Chondrocyte (in vitro differentiated cells): ENCODE measurements at regions not wholly inside any gene's neighbourhood (a gene's known extent, or its start where the extent isn't known, plus 50 kb on each side); places are given as distances from the start of the nearest gene placed in this dataset.

ENCODE experiments used
- DNase-seq: peaks from one replicate; pipeline ENCODE4 v3.0.0; 2021; ENCODE audit warnings: mixed read lengths, low spot score
- H3K27ac Mint-ChIP-seq: one replicate; pipeline ENCODE4 v1.8.0; 2021; ENCODE audit warnings: mild to moderate bottlenecking, moderate library complexity, mixed read lengths; ENCODE audit not compliant: unreplicated experiment
- H3K27me3 Mint-ChIP-seq: 2 replicates; pipeline ENCODE4 v1.8.0; 2021; ENCODE audit warnings: low read depth, mixed read lengths
- H3K36me3 Mint-ChIP-seq: 2 replicates; pipeline ENCODE4 v1.8.0; 2021; ENCODE audit warnings: low read depth, mixed read lengths
- H3K4me1 Mint-ChIP-seq: 2 replicates; pipeline ENCODE4 v1.8.0; 2021; ENCODE audit warnings: low read depth, mild to moderate bottlenecking, mixed read lengths
- H3K4me3 Mint-ChIP-seq: one replicate; pipeline ENCODE4 v1.8.0; 2021; ENCODE audit warnings: mild to moderate bottlenecking, moderate library complexity, mixed read lengths; ENCODE audit not compliant: unreplicated experiment
- H3K9me3 Mint-ChIP-seq: 2 replicates; pipeline ENCODE4 v1.8.0; 2021; ENCODE audit warnings: low read depth, mixed read lengths
- TF ChIP-seq, protein P1 (sequence below): fragments of 200-600 bp; sonication (generic); IDR thresholded peaks from 2 replicates; pipeline ENCODE4 v1.5.0; 2021; ENCODE audit warnings: antibody characterized with exemption, mild to moderate bottlenecking, moderate library complexity

DNA sequence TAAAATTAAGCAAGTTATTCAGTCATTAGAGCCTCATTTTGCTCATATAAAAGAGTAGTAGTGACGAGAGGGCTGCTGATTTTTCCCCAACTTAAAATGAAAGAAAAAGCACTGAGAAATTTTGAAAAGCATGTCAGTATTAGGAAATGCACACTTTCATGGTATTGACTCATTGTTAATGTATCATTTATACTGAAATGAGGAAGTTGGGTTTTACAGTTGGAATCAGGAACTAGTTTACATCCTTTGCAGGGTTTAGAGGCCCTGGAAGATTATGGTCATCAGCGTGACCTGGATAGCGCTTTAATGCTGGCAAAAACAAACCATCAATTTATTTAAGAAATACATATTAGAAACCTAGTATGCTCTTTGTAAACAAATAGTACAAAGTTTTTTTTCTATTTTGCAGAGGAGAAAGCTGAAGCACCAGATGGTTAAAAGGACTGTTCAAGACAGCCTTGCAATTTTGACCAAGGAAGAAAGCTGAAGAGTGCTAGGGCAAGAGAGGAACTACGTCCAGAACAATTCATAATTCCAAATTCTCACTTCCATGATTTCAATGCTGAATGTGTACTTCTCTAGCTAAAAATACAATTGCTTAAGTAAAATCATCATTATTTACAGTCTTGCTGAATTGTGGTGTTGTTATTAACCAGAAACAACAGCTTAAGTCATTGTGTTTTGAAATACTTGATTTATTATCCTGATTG is 94.8 kb upstream of the SGIP1 start:
- TF ChIP-seq, protein P1, sequence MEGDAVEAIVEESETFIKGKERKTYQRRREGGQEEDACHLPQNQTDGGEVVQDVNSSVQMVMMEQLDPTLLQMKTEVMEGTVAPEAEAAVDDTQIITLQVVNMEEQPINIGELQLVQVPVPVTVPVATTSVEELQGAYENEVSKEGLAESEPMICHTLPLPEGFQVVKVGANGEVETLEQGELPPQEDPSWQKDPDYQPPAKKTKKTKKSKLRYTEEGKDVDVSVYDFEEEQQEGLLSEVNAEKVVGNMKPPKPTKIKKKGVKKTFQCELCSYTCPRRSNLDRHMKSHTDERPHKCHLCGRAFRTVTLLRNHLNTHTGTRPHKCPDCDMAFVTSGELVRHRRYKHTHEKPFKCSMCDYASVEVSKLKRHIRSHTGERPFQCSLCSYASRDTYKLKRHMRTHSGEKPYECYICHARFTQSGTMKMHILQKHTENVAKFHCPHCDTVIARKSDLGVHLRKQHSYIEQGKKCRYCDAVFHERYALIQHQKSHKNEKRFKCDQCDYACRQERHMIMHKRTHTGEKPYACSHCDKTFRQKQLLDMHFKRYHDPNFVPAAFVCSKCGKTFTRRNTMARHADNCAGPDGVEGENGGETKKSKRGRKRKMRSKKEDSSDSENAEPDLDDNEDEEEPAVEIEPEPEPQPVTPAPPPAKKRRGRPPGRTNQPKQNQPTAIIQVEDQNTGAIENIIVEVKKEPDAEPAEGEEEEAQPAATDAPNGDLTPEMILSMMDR: no peak
- H3K36me3 Mint-ChIP-seq: no peaks in the 10 kb centered on the region
- peaks cover 8% of the 10 kb centered on the region for H3K4me1 Mint-ChIP-seq
- no peak for DNase-seq
- no peaks in the 10 kb centered on the region for H3K27me3 Mint-ChIP-seq
- H3K27ac Mint-ChIP-seq: no peak overlapping the region
- no peaks in the 10 kb centered on the region for H3K9me3 Mint-ChIP-seq
- no peak overlapping the region for H3K4me3 Mint-ChIP-seq

DNA sequence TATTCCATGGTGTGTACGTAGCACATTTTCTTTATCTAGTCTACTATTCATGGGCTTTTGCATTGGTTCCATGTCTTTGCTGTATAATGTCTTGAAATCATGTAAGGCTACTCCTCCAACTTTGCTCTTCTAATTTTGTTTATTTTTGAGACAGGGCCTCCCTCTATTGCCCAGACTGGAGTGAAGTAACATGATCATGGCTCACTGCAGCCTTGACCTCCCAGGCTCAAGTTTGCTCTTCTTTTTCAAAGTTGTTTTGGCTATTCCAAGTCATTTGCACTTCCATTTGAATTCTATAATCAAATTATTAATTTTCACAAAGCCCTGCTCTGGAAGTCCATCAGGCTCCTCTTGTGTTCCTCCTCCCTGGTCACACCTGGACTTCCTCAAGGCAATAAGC is 90.2 kb upstream of the SGIP1 start:
- H3K27me3 Mint-ChIP-seq: no peaks in the 10 kb centered on the region
- H3K9me3 Mint-ChIP-seq: peaks cover 2% of the 10 kb centered on the region
- H3K4me1 Mint-ChIP-seq: peaks cover 34% of the 10 kb centered on the region
- no peak overlapping the region for H3K4me3 Mint-ChIP-seq
- H3K36me3 Mint-ChIP-seq: no peaks in the 10 kb centered on the region
- no peak for DNase-seq
- no peak overlapping the region for H3K27ac Mint-ChIP-seq
- TF ChIP-seq, protein P1: peak; percentile 38

DNA sequence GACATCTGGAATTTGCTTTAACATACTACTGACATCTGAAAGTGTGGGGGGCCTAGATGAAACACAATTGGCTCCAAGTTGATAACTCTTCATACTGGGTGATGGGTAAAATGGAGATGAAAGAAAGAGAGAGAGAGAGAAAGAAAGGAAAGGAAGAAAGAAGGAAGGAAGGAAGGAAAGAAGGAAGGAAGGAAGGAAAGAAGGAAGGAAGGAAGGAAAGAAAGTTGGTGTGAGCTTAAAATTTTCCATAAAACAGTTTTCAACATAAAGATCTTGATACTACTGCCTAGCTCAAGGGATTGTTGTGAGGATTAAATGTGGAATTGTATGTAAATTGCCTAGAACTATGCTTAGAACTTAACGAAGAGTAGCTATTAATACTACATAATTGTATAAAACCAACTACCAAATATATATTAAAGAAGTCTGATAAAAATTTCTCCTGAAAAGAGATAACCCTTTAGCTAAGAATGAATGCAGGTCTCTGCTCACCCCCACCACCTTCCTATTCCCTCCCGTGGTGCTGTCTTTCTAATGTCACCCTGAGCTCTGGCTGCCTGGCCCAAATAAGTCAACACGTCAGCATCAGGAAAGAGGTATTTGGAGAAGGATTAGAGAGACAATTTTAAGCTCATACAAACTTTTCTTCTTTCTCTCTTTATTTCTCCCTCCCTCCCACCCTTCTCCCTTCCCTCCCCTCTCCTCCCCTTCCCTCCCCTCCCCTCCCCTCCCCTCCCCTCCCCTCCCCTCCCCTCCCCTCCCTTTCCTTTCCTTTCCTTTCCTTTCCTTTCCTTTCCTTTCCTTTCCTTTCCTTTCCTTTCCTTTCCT is 89.3 kb upstream of the SGIP1 start:
- Mint-ChIP-seq H3K4me1 (peaks cover 41% of the 10 kb centered on the region), H3K27ac (no peak overlapping the region), H3K4me3 (no peak overlapping the region), H3K36me3 (no peaks in the 10 kb centered on the region), H3K9me3 (peaks cover 4% of the 10 kb centered on the region), H3K27me3 (no peaks in the 10 kb centered on the region)
- DNase-seq: no peak
- TF ChIP-seq, protein P1: no peak

DNA sequence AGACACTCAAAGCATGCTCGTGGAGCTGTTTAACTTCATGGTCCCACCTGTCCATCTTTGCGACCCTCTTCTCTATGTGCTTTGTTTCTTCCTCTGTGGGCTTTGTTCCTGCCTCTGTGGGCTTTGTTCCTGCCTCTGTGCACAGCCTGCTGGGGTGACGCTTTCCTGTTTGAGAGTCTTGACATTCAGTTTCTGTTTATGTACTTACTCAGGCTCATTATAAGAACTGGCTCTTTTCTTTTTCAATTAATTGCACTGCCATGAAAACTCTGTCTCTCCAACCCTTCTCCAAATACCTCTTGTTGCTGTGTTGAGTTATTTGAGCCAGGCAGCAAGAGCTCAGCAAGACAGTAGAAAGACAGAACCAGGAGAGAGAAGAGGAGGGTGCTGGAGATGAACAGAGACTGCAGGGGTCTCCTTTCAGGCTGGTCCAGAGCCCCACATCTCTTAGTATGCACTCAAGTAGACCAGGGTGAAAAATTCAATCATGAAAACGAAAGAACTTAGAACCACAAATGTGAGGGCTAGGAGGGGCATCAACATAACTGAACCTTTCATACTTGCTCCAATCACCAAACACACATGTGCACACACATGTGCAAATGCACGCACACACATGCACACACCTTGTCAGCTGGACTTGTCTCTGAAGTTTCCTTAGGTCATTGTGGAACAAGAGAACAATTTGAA is 88.3 kb upstream of the SGIP1 start:
- peaks cover 4% of the 10 kb centered on the region for H3K9me3 Mint-ChIP-seq
- H3K27ac Mint-ChIP-seq: no peak overlapping the region
- H3K4me1 Mint-ChIP-seq: peaks cover 51% of the 10 kb centered on the region
- no peaks in the 10 kb centered on the region for H3K27me3 Mint-ChIP-seq
- TF ChIP-seq, protein P1: no peak
- no peak for DNase-seq
- H3K4me3 Mint-ChIP-seq: no peak overlapping the region
- no peaks in the 10 kb centered on the region for H3K36me3 Mint-ChIP-seq
